NOMO-1 treated with dmso at 0.1 percent for 144 hours (cell line): ENCODE measurements at regions not wholly inside any gene's neighbourhood (a gene's known extent, or its start where the extent isn't known, plus 50 kb on each side); places are given as distances from the start of the nearest gene placed in this dataset.
"Not testable (repeated sequence)": the region's sequence is repeated elsewhere in the genome, so short reads cannot be mapped to it uniquely, and the experiment has no call there.

Experiments used
- DNase-seq: peaks from one replicate; lab custom pipeline; 2025; ENCODE audit not compliant: unreplicated experiment; lab: John Stamatoyannopoulos, UW

- not testable (repeated sequence) for DNase-seq
These were observed 246.4 kb downstream of the TMEM121 start for GRCh38 chr14:105772710-105773250.

DNA sequence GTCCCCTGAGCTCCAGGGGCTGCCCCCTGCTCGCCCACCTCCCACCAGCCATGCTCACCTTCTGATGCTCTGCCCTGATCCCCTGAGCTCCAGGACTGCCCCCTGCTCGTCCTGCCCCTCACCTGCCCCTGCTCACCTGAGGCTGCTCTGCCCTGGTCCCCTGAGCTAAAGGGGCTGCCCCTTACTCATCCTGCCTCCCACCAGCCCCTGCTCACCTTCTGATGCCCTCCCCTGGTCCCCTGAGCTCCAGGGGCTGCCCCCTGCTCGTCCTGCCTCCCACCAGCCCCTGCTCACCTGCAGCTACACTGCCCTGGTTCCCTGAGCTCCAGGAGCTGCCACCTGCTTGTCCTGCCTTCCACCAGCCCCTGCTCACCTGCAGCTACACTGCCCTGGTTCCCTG is 247.2 kb downstream of the TMEM121 start:
- DNase-seq = no peak

DNA sequence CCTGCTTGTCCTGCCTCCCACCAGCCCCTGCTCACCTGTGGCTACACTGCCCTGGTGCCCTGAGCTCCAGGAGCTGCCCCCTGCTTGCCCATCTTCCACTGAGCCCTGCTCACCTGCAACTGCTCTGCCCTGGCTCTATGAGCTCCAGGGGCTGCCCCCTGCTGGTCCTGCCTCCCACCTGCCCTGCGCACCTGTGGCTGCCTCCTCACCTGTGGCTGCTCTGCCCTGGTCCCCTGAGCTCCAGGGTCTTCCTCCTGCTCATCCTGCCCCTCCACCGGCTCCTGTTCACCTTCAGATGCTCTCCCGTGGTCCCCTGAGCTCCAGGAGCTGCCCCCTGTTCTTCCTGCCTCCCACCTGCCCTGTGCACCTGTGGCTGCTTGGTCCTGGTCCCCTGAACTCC is 247.6 kb downstream of the TMEM121 start:
- no peak for DNase-seq

- not testable (repeated sequence) for DNase-seq
These were observed 248.4 kb downstream of the TMEM121 start for GRCh38 chr14:105774585-105775348.

DNA sequence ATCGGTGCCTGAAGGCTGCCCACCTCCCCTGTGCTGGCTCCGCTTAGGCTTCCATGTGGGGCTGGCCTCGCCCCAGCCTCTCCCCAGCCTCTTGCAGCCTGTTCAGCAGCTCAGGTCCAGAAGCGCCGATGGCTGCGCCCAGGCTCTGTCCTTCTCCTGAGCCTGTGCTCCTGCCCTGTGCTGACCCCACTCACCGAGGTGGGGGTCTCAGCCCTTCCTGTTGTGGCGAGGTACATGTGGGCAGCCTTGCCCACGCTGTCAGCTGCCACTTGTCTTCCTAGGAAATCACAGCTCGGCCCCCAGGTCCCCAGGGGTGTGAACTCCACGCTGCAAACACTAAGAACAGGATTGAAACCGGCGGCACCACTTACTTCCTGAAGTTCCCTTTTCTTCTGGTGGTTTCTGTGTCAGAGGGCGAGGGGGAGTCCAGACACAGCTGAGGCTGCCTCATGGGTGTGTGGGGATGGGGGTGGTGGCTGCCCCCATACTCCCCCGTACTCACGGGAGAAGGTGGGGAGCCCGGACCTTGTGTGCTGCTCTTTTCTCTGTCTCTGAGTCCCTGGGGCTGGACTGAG is 249.1 kb downstream of the TMEM121 start:
- not testable (repeated sequence) for DNase-seq

DNA sequence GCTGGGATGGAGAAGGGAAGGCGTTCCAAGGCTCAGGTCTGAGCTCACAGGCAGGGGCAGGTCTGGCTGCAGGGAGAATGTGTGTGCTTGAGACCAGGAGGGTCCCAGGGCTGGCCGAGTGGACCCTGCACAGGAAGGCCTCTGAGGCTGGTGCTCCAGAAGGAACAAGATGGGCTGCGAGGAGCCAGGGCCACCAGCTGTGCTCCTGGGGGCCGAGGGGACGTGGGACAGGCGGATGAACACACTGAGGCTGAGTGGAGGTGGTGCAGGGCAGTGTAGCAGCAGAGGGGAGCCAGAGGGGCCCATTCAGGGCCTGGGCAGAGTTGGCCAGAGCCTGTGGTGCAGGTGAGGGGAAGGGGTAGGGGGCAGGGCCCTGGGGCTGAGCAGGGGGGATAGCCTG is 249.7 kb downstream of the TMEM121 start:
- DNase-seq = not testable (repeated sequence)

GRCh38 chr14:105776924-105777323 is 250.5 kb downstream of the TMEM121 start:
- DNase-seq = no peak

DNA sequence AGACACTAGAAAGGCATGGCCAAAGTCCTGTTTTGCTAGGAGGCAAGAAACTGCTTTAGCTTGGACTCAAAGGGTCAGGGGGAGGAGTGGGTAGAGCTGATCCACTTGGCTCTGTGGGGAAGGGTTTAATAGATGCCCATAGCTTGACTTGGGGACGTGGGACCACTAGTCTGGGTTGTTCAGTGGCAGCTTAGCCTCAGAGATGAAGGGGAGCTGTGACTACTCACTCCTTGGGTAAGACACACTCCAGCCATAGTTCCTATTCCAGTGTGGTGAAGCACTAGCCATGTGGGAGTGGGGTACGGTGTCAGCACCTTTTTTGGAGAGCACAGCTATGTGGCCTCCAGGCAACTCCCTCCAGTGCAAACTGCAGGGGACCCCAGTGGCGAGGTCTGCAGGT is 257.3 kb downstream of the TMEM121 start:
- DNase-seq = no peak

DNA sequence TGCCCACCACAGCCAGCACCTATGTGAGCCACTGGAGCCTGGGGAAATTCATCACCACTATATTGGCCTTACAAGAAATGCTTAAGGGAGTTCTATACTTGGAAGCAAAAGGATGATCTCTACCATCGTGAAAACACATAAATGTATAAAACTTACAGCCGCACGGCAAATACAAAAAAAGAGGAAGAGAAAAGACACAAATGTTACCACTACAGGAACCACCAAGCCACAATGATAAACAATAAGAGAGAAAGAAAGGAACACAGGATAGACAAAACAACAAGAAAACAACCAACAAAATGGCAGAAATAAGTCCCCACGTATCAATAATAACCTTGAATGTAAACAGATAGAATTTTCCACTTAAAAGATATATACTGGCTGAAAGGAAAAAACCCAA is 267.5 kb downstream of the TMEM121 start:
- no peak for DNase-seq

DNA sequence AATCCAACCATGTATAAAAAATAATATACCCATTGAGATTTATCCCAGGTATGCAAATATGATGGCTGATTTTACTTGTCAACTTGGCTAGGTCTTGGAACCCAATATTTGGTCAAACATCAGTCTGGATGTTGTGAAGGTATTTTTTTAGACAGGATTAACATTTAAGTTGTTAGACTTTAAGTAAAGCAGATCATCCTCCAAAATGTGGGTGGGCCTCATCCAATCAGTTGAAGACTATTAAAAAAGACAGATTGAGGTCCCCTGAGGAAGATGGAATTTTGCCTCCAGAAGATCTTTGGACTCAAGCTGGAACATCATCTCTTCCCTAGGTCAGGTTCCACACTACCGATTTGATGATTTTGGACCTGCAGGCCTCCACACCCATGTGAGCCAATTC is 271.2 kb downstream of the TMEM121 start:
- no peak for DNase-seq

- no peak for DNase-seq
These were observed 279.3 kb downstream of the TMEM121 start for GRCh38 chr14:105805701-105806100.

- no peak for DNase-seq
These were observed 280.2 kb downstream of the TMEM121 start for GRCh38 chr14:105806568-105806967.

DNA sequence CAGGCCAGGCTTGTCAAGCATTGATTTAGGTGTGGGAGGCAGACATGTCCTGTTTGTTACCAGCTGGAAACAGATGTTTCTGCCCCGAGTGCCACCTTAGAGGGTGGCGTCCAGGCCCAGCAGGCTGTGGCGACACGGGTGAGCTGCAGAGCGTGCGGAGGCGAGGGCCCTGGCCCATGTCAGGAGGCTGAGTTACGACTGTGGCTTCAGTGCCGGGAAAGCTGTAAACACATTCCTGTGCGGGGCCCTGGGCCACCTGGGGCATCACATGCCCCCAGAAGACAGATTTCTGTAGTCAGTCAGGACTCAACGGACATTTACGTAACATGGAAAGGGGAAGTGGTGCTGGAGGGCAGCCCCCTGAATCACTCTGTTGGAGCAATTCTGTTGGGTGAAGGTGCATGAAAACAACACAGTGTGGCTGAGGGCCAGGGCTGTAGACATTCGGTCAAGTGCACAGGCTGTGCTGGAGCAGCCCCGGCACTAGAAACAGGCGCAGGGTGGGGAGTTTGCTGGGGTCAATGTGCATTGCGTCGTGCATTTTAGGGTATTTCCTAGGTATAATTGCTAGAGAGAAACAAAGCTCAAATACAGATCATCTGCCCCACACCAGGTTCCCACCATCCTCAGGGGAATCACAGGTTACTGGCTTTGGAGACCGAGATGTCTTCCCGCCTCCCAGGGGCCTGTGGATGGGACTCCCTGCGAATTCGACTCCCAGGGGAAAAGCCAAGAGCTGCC is 291.8 kb downstream of the TMEM121 start:
- no peak for DNase-seq

DNA sequence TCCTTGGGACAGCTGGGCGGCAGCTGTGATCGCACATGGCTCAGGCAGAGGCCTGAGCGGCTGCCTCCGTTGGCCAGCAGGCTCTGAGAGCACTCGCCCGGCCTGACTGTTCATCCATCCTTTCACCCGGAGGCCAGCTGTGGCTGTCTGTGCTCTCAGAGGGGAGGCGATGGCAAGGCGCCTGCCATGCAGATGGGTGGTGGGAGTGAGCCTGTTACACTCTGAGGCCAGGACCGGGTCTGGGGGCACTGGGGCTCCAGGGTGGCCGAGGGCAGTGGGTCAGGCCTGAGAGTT is 292.3 kb downstream of the TMEM121 start:
- no peak for DNase-seq

GRCh38 chr14:105830171-105830570 is 303.8 kb downstream of the TMEM121 start:
- no peak for DNase-seq

- DNase-seq = no peak
These were observed 309.8 kb downstream of the TMEM121 start for GRCh38 chr14:105836160-105836559.

- no peak for DNase-seq
These were observed 310.3 kb downstream of the TMEM121 start for GRCh38 chr14:105836730-105837129.

GRCh38 chr14:105837349-105838063 is 311.1 kb downstream of the TMEM121 start:
- DNase-seq = no peak

DNA sequence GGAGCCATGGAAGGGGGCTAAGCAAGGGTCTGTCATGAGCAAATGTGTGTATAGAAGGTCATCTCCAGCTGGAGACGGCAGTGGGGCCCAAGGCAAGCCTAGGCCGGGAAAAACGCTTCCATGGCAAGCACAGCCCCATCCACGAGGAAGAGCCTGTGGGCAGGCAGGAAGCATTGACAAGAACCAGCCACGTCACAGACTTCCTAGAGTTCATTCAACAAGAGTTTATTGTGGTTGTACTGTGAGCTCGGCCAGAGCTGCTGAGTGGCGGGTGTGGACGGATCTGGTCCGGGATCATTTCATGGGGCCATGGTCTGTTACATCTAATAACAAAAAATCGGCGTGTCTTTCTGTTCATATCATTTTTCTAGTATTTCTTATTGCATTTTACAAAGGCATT is 311.7 kb downstream of the TMEM121 start:
- DNase-seq = no peak

DNA sequence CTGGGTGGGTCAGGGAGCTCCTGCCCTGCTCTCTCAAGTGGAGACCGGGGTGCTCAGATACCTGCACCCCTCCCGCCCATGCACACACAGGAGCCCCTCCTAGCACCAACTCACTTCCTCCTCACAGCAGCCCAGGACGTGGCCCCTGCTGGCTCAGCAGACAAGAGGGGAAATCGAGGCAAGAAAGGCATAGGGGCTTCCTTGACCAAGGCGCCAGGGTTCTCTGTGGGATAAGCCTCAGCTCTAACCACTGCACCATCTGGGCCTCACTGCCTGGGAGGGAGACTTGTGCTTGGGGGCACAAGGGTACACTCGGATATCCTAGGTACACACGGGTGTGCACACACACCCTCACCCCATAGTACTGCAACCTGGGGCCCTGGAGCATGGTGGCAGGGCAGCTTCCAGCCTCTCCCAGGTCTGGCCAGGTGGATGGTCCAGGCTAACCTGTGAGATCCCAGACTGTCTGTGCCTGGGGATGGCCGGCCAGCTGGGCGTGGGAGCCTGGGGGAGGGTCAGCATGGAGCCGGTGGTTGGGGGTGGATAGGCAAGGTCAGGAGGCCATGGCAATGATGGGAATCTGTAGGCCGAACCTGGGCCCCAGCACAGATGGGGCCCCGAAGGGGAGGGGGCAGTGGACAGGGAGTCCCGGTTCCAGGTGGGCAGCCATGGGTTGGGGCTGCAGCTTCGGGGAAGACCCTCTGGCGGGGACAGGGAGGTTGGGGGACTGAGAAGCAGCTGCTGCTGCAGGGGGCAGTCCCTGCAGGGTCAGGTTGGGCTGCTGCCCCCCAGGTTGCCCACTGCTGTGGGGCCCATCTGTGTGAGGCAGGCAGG is 312.4 kb downstream of the TMEM121 start:
- no peak for DNase-seq
